AG09319 (cell line): ENCODE measurements at regions not wholly inside any gene's neighbourhood (a gene's known extent, or its start where the extent isn't known, plus 50 kb on each side); places are given as distances from the start of the nearest gene placed in this dataset.

Experiments used
- DNase-seq: peaks from one replicate; pipeline ENCODE4 v3.0.0-alpha.2; 2010; ENCODE audit warnings: low read depth; ENCODE audit errors: extremely low read depth
- TF ChIP-seq, protein P1 (sequence below): IDR thresholded peaks from 2 replicates; pipeline ENCODE4 v1.5.1; 2011; ENCODE audit warnings: low read depth, mild to moderate bottlenecking, inconsistent platforms, low read length, moderate library complexity

DNA sequence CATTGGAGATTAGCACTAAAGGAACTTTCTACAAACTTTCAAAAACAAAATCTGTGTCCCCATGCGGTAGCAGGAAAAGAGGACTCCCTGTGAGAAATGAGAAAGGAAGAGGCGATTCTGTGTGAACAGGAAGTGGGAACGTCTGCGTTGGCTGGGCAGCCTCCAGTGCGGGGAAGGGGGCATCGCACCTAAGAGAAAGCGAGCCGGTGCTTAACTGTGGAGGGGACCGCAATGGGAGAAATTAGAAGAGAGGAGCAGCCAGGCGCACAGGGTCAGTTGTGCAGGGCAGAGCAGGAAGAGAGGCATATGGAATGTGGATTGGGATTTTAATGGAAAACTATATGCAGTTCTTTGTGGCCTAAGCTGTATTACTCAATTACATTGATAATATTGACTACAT, 77.4 kb upstream of the DOCK9 start:
- TF ChIP-seq, protein P1, sequence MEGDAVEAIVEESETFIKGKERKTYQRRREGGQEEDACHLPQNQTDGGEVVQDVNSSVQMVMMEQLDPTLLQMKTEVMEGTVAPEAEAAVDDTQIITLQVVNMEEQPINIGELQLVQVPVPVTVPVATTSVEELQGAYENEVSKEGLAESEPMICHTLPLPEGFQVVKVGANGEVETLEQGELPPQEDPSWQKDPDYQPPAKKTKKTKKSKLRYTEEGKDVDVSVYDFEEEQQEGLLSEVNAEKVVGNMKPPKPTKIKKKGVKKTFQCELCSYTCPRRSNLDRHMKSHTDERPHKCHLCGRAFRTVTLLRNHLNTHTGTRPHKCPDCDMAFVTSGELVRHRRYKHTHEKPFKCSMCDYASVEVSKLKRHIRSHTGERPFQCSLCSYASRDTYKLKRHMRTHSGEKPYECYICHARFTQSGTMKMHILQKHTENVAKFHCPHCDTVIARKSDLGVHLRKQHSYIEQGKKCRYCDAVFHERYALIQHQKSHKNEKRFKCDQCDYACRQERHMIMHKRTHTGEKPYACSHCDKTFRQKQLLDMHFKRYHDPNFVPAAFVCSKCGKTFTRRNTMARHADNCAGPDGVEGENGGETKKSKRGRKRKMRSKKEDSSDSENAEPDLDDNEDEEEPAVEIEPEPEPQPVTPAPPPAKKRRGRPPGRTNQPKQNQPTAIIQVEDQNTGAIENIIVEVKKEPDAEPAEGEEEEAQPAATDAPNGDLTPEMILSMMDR = no peak
- DNase-seq = no peak

DNA sequence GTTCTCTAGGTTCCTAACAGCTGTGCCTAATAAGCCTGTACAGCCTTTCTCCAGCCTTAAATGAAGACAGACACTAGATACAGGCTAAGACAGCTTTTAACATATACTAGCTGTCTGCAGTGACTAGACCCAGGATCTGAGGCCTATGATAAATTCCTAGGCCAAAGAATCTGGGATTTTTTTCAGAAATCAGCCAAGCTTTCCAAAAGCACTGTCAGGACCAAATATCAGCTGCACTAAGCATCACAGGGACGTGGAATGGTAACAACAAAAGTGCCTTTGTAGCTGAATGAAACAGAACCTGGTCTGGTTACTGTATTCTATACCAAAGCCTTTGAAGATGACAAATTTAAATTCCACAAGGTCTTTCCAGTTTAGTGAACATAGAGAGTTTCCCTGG, 77.9 kb upstream of the DOCK9 start:
- TF ChIP-seq, protein P1 = no peak
- no peak for DNase-seq

DNA sequence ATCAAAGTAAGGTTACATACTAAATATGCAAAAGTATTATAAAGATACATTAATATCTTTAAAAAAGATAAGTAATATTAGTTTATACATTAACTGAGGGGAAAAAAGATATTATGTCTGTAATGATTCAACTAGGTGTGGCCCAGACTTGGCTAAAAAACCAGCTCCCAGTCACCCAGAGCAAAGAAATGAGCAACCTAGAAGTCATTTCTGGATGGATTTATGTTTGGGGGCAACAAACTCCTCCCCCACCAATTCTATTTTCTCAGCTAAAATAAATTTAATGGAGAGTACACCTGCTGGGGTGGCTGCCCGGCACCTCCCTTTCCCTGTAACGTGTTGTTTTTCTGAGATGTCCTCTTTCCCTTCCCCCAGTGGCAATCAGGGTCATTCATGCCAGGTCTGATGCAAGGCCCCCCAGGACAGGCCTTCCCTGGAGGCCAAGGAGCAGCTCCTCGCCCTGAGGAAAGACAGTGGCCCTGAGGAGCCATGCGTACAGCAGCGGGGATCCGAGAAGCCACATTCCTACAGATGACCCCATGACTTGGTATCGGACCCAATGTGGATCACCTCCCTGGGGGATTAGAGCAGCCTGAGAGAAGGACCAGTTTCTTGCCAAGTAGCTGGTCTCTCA, 78.6 kb upstream of the DOCK9 start:
- TF ChIP-seq, protein P1 = no peak
- no peak for DNase-seq

DNA sequence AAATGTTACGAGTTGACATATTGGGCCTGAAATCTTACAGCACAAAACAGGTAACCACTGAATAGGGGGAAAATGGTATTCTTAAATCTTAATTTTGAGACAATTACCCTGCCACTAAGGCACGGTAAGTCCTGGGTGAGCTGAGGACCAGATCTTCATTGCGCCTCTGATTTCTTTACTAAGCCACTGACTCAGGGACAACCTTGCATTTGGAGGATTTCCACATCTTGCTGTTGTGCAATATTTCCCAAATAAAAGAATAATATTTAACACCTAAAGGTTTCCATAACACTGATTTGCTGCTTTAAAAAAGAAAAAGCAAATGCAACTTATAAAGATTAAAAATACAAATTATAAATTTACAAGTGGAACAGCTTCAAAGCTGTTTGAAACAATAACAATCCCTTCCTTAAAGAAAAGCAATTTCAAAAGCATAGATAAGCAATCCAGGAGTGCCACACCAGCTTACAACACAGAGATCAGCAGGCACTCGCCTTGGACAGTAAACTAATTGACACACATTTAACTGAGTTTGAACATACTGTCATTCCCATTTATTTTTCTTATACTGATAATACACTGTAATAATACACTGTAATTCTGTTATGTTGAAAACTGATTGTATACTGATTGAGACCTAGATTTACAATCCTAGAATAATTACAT, 79.6 kb upstream of the DOCK9 start:
- TF ChIP-seq, protein P1 = no peak
- no peak for DNase-seq

DNA sequence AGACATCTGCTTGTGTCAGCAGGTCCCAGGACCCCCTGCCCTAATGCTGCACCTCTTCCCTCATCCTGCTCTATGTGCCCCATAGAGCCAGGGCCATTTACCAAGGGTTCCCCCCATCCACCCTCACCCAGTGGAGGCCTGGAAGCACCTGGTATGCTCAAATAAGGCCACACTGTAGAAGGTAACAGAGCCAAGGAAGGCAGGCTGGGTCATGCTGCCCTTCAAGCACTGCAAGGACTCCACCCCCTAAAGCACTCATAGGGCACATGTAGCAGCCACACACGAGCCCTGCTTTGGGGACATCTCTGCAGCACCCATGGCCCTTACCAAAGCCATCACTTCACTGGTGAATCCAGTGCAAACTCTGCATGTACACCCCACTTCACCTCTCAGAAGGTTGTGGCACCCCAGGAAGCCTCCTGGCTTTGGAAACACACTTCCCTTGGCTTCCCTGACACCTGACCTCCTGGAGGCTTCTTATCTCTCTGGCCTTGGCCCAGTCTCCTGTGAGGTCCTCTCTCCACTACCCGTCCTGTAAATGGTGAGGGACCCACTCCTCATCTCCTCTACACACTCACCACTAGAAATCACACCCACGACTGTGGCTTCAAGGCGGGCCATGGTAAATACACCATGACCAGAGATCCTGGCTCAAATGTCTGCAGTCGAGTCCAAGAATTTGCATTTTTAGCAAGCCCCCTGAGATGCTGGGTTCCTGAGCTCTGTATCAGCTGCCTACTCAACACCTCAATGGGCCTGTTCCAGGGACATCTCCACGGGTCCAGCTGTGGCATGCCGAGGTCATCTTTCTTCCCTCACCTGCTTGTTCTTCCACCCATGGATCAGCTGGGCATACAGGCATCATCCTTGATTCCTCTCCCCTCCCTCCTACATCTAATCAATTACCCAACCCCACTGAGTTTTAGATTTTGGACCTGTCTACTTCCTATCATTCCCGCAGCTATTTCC, 80.9 kb upstream of the DOCK9 start:
- no peak for DNase-seq
- TF ChIP-seq, protein P1 = no peak

DNA sequence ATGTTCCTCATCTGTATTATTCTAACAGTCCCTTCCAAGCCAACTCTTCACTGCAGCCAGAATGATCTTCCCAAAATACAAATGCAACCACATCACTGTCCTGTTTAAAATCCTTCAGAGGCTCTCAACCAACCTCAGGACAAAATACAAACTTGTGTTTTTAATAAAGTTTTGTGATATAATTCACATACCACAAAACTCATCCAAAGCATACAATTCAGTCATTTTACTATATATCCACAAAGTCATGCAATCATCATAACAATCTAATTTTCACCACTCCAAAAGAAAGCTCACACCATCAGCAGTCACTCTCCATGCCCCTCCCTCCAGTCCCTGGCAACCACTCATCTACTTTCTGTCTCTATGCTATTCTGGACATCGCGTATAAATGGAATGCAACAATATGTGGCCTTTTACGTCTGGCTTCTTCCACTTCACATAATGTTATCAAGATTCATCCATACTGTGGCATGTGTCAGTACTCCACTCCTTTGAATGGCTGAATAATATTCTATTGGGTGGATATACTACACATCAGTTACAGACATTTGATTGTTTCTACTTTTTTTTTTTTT, 81.7 kb upstream of the DOCK9 start:
- DNase-seq = no peak
- TF ChIP-seq, protein P1 = no peak
